ENCODE measurements at regions not wholly inside any gene's neighbourhood (a gene's known extent, or its start where the extent isn't known, plus 50 kb on each side); places are given as distances from the start of the nearest gene placed in this dataset.

DNA sequence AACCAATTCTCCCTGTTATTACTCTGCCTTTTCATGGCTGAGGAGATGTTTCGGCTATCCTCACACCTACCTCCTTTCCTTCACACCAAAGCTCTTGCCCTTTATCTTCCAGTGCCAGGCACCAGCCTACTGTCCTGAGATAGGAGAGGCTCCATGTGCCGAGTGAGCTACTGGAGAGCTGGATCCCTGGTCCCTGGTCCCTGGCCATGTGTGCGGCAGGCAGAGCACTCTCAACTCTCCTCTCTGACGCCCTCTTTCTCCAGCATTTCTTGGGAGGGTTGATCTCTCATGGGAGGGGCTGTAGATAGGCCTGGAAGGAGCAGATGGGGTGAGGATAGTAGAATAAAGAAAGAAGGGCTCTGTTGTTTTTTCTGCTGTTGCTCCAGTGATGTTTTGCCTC lies 277.1 kb upstream of the UMPS start:
- no peak overlapping the region for H3K4me2 ChIP-seq (ENCODE audit: low read depth, low read length, poor library complexity, severe bottlenecking)
- H3F3A ChIP-seq (ENCODE audit: low read depth), result no peaks in the 10 kb centered on the region
- no peaks in the 10 kb centered on the region for H3K79me2 ChIP-seq (ENCODE audit: insufficient read depth, low read length)
- no peaks in the 10 kb centered on the region for H4K20me1 ChIP-seq (ENCODE audit: insufficient read depth, low read length, poor library complexity, severe bottlenecking)
- H3K4me1 ChIP-seq (ENCODE audit: insufficient read depth, low read length, poor library complexity, severe bottlenecking), result no peaks in the 10 kb centered on the region
- H2AFZ ChIP-seq (ENCODE audit: low read length), result no peak overlapping the region
- no peaks in the 10 kb centered on the region for H3K27me3 ChIP-seq (ENCODE audit: insufficient read depth, low read length, poor library complexity, severe bottlenecking)
- no peaks in the 10 kb centered on the region for H3K9me3 ChIP-seq (ENCODE audit: insufficient read depth, low read depth, low read length)
- no peak overlapping the region for H3K9ac ChIP-seq (ENCODE audit: low read depth, low read length, poor library complexity, severe bottlenecking)
- no peaks in the 10 kb centered on the region for H3K36me3 ChIP-seq (ENCODE audit: insufficient read depth, low read length)
- TF ChIP-seq, protein P1, sequence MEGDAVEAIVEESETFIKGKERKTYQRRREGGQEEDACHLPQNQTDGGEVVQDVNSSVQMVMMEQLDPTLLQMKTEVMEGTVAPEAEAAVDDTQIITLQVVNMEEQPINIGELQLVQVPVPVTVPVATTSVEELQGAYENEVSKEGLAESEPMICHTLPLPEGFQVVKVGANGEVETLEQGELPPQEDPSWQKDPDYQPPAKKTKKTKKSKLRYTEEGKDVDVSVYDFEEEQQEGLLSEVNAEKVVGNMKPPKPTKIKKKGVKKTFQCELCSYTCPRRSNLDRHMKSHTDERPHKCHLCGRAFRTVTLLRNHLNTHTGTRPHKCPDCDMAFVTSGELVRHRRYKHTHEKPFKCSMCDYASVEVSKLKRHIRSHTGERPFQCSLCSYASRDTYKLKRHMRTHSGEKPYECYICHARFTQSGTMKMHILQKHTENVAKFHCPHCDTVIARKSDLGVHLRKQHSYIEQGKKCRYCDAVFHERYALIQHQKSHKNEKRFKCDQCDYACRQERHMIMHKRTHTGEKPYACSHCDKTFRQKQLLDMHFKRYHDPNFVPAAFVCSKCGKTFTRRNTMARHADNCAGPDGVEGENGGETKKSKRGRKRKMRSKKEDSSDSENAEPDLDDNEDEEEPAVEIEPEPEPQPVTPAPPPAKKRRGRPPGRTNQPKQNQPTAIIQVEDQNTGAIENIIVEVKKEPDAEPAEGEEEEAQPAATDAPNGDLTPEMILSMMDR (conservative IDR thresholded peaks at IDR 0.05; ENCODE audit: low read length), result no peak
- TF ChIP-seq EZH2phosphoT487 (IDR thresholded peaks at IDR 0.05; ENCODE audit: borderline replicate concordance), result no peak
- no peaks in the 10 kb centered on the region for H3K9me2 ChIP-seq (replicated peaks; ENCODE audit: low read depth, low read length)
- H3K4me3 ChIP-seq (ENCODE audit: low read length, poor library complexity, severe bottlenecking), result no peak overlapping the region

DNA sequence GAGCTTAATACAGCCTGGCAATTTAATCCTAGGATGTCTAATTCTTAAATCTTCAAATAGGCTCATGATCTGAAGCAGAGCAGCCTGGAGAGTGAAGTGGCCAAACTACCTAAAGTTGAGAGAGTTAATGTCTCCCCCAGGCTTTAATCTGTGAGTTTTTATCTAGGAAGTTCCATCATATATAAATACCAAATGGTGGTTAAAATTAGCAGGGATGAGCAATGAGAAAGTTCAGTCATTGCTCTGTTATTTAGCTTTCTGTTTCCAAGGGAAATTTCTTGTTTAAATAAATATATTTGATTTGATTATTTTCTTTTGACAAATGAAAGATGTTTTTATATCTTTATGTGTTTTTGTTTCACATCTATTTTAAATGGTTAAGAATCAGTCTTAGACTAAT lies 274.4 kb upstream of the UMPS start:
- Histone ChIP-seq H3K36me3 (ENCODE audit: insufficient read depth, low read length) (no peaks in the 10 kb centered on the region), H3K27me3 (ENCODE audit: insufficient read depth, low read length, poor library complexity, severe bottlenecking) (no peaks in the 10 kb centered on the region)
- TF ChIP-seq EZH2phosphoT487 (IDR thresholded peaks at IDR 0.05; ENCODE audit: borderline replicate concordance), result no peak
- TF ChIP-seq, protein P1 (conservative IDR thresholded peaks at IDR 0.05; ENCODE audit: low read length), result no peak

DNA sequence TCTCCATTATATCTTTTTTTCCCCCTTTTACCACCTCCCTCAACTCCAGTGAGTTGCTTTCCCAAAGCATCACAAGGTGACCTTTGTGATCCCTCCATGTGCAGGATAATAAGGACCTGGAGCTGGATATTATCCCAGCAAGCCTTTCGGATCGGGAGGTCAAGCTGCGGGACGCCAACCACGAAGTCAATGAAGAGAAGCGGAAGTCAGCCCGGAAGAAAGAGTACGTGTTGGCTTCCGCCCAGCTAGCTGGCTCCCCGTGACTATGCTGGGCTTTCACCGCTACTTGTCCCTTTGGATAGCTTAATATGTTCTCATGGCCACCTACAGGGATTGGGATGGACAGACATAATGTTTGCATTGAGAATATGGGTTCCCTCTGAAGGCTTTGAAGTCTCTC lies 273.7 kb upstream of the UMPS start:
- H3K9ac ChIP-seq (ENCODE audit: low read depth, low read length, poor library complexity, severe bottlenecking), result no peak overlapping the region
- no peaks in the 10 kb centered on the region for H3K9me3 ChIP-seq (ENCODE audit: insufficient read depth, low read depth, low read length)
- no peak overlapping the region for H2AFZ ChIP-seq (ENCODE audit: low read length)
- no peaks in the 10 kb centered on the region for H3K27me3 ChIP-seq (ENCODE audit: insufficient read depth, low read length, poor library complexity, severe bottlenecking)
- no peak overlapping the region for H3K4me3 ChIP-seq (ENCODE audit: low read length, poor library complexity, severe bottlenecking)
- TF ChIP-seq, protein P1 (conservative IDR thresholded peaks at IDR 0.05; ENCODE audit: low read length), result no peak
- TF ChIP-seq EZH2phosphoT487 (IDR thresholded peaks at IDR 0.05; ENCODE audit: borderline replicate concordance), result no peak
- no peak overlapping the region for H3K4me2 ChIP-seq (ENCODE audit: low read depth, low read length, poor library complexity, severe bottlenecking)
- H3K9me2 ChIP-seq (replicated peaks; ENCODE audit: low read depth, low read length), result no peaks in the 10 kb centered on the region
- no peaks in the 10 kb centered on the region for H4K20me1 ChIP-seq (ENCODE audit: insufficient read depth, low read length, poor library complexity, severe bottlenecking)
- H3K79me2 ChIP-seq (ENCODE audit: insufficient read depth, low read length), result no peaks in the 10 kb centered on the region
- no peaks in the 10 kb centered on the region for H3K4me1 ChIP-seq (ENCODE audit: insufficient read depth, low read length, poor library complexity, severe bottlenecking)
- H3F3A ChIP-seq (ENCODE audit: low read depth), result no peaks in the 10 kb centered on the region
- no peaks in the 10 kb centered on the region for H3K36me3 ChIP-seq (ENCODE audit: insufficient read depth, low read length)

More for the DNA sequence above, 274.4 kb upstream of the UMPS start:
- Histone ChIP-seq H3K4me2 (ENCODE audit: low read depth, low read length, poor library complexity, severe bottlenecking) (no peak overlapping the region), H4K20me1 (ENCODE audit: insufficient read depth, low read length, poor library complexity, severe bottlenecking) (no peaks in the 10 kb centered on the region), H3K9ac (ENCODE audit: low read depth, low read length, poor library complexity, severe bottlenecking) (no peak overlapping the region), H3K9me2 (replicated peaks; ENCODE audit: low read depth, low read length) (no peaks in the 10 kb centered on the region), H3K4me3 (ENCODE audit: low read length, poor library complexity, severe bottlenecking) (no peak overlapping the region), H3K9me3 (ENCODE audit: insufficient read depth, low read depth, low read length) (no peaks in the 10 kb centered on the region), H3K4me1 (ENCODE audit: insufficient read depth, low read length, poor library complexity, severe bottlenecking) (no peaks in the 10 kb centered on the region), H2AFZ (ENCODE audit: low read length) (no peak overlapping the region), H3K79me2 (ENCODE audit: insufficient read depth, low read length) (no peaks in the 10 kb centered on the region), H3F3A (ENCODE audit: low read depth) (no peaks in the 10 kb centered on the region)

Data from Loucy (cell line).